ENCODE measurements at regions not wholly inside any gene's neighbourhood (a gene's known extent, or its start where the extent isn't known, plus 50 kb on each side); places are given as distances from the start of the nearest gene placed in this dataset.

DNA sequence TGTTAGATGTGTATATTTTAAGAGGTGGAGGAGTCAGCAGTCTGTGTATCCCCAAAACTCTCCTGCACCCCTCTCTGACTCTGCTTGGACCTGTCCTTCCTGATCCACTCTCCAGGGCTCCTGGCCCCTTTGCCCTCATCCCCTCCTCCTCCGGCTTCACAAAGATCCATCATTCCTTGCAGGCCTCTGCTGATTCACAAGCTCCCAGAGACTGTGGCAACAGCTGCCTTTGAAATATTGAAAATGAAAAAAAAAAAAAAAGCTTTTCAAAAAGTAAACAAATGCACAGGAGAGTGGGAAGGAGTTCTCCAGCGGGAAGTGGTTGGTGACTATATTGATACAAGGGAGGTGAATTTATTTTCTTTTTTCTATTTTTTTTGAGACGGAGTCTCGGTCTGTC lies 330.2 kb upstream of the SULF2 start:
- Histone ChIP-seq H3K4me3 (replicated peaks in 1 of 3; ENCODE audit: insufficient read depth in 1 of 3, low read depth in 2 of 3, low read length in 3 of 3) (no peak overlapping the region), H3K9ac (ENCODE audit: insufficient read depth, low read depth, low read length) (no peak overlapping the region), H3K9me3 (ENCODE audit: low read length) (no peaks in the 10 kb centered on the region), H3K4me1 (ENCODE audit: insufficient read depth, low read length) (no peaks in the 10 kb centered on the region), H3K27ac (ENCODE audit: extremely low read length, insufficient read depth, low read length) (no peak overlapping the region), H3K36me3 (replicated peaks in 1 of 2; ENCODE audit: control insufficient read depth in 1 of 2, insufficient read depth in 2 of 2, low read length in 2 of 2) (no peaks in the 10 kb centered on the region), H2AFZ (ENCODE audit: low read length) (no peak overlapping the region), H3K4me2 (ENCODE audit: low read depth, low read length) (no peak overlapping the region), H3K27me3 (ENCODE audit: control insufficient read depth in 1 of 2, insufficient read depth in 2 of 2, low read length in 2 of 2) (no peaks in the 10 kb centered on the region; a peak in 1 of 5 replicates), H3K79me2 (ENCODE audit: insufficient read depth, low read length) (no peaks in the 10 kb centered on the region), H4K20me1 (ENCODE audit: insufficient read depth, low read length) (no peaks in the 10 kb centered on the region)
- CTCF ChIA-PET (ENCODE audit: low intra/inter-chr PET ratio, low total read pairs) = no interaction called here
- DNase-seq (ENCODE audit: low spot score) (no peak), ATAC-seq (no peak), FAIRE-seq (no peak)
- intact Hi-C loops (cut with micrococcal nuclease; ENCODE audit: unreplicated experiment) = no loop called here
- in situ Hi-C loops (cut with HindIII; ENCODE audit: extremely low pct_ligation_motif_present, low pct_unique_long_range_greater_than_20kb) = no loop called here
- BruUV-seq (replicated peaks) = no TSS peak
- POLR2A ChIA-PET = no interaction called here
- TF ChIP-seq, protein P1, sequence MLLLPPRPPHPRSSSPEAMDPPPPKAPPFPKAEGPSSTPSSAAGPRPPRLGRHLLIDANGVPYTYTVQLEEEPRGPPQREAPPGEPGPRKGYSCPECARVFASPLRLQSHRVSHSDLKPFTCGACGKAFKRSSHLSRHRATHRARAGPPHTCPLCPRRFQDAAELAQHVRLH (CRISPR knock-in tag; IDR thresholded peaks at IDR 0.05; ENCODE audit: borderline replicate concordance, low read depth) = no peak
- TF ChIP-seq, protein P2, sequence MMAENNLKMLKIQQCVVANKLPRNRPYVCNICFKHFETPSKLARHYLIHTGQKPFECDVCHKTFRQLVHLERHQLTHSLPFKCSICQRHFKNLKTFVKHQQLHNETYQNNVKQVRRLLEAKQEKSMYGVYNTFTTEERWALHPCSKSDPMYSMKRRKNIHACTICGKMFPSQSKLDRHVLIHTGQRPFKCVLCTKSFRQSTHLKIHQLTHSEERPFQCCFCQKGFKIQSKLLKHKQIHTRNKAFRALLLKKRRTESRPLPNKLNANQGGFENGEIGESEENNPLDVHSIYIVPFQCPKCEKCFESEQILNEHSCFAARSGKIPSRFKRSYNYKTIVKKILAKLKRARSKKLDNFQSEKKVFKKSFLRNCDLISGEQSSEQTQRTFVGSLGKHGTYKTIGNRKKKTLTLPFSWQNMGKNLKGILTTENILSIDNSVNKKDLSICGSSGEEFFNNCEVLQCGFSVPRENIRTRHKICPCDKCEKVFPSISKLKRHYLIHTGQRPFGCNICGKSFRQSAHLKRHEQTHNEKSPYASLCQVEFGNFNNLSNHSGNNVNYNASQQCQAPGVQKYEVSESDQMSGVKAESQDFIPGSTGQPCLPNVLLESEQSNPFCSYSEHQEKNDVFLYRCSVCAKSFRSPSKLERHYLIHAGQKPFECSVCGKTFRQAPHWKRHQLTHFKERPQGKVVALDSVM (CRISPR knock-in tag; IDR thresholded peaks at IDR 0.05) = no peak
- TF ChIP-seq ZNF12 (CRISPR knock-in tag; IDR thresholded peaks at IDR 0.05) = no peak
- no peak for TF ChIP-seq CBX1 (IDR thresholded peaks at IDR 0.05; ENCODE audit: low read depth)
- TF ChIP-seq, protein P3, sequence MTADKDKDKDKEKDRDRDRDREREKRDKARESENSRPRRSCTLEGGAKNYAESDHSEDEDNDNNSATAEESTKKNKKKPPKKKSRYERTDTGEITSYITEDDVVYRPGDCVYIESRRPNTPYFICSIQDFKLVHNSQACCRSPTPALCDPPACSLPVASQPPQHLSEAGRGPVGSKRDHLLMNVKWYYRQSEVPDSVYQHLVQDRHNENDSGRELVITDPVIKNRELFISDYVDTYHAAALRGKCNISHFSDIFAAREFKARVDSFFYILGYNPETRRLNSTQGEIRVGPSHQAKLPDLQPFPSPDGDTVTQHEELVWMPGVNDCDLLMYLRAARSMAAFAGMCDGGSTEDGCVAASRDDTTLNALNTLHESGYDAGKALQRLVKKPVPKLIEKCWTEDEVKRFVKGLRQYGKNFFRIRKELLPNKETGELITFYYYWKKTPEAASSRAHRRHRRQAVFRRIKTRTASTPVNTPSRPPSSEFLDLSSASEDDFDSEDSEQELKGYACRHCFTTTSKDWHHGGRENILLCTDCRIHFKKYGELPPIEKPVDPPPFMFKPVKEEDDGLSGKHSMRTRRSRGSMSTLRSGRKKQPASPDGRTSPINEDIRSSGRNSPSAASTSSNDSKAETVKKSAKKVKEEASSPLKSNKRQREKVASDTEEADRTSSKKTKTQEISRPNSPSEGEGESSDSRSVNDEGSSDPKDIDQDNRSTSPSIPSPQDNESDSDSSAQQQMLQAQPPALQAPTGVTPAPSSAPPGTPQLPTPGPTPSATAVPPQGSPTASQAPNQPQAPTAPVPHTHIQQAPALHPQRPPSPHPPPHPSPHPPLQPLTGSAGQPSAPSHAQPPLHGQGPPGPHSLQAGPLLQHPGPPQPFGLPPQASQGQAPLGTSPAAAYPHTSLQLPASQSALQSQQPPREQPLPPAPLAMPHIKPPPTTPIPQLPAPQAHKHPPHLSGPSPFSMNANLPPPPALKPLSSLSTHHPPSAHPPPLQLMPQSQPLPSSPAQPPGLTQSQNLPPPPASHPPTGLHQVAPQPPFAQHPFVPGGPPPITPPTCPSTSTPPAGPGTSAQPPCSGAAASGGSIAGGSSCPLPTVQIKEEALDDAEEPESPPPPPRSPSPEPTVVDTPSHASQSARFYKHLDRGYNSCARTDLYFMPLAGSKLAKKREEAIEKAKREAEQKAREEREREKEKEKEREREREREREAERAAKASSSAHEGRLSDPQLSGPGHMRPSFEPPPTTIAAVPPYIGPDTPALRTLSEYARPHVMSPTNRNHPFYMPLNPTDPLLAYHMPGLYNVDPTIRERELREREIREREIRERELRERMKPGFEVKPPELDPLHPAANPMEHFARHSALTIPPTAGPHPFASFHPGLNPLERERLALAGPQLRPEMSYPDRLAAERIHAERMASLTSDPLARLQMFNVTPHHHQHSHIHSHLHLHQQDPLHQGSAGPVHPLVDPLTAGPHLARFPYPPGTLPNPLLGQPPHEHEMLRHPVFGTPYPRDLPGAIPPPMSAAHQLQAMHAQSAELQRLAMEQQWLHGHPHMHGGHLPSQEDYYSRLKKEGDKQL (CRISPR knock-in tag; IDR thresholded peaks at IDR 0.05; ENCODE audit: low read depth) = no peak
- no peak for TF ChIP-seq IRX3 (CRISPR knock-in tag; IDR thresholded peaks at IDR 0.05; ENCODE audit: borderline replicate concordance, low read depth)
- no peak for TF ChIP-seq MAZ (IDR thresholded peaks at IDR 0.05; ENCODE audit: borderline replicate concordance, low read depth, low read length)
- no peak for TF ChIP-seq MAZ (CRISPR knock-in tag; IDR thresholded peaks at IDR 0.05; ENCODE audit: low read depth)
- no peak for TF ChIP-seq RXRB (CRISPR knock-in tag; IDR thresholded peaks at IDR 0.05; ENCODE audit: borderline replicate concordance)
- no peak for TF ChIP-seq ZNF879 (CRISPR knock-in tag; IDR thresholded peaks at IDR 0.05)
- TF ChIP-seq MXI1 (IDR thresholded peaks at IDR 0.05; ENCODE audit: borderline replicate concordance, low read depth, low read length) = no peak
- TF ChIP-seq ZNF850 (CRISPR knock-in tag; conservative IDR thresholded peaks at IDR 0.05) = no peak
- TF ChIP-seq, protein P4, sequence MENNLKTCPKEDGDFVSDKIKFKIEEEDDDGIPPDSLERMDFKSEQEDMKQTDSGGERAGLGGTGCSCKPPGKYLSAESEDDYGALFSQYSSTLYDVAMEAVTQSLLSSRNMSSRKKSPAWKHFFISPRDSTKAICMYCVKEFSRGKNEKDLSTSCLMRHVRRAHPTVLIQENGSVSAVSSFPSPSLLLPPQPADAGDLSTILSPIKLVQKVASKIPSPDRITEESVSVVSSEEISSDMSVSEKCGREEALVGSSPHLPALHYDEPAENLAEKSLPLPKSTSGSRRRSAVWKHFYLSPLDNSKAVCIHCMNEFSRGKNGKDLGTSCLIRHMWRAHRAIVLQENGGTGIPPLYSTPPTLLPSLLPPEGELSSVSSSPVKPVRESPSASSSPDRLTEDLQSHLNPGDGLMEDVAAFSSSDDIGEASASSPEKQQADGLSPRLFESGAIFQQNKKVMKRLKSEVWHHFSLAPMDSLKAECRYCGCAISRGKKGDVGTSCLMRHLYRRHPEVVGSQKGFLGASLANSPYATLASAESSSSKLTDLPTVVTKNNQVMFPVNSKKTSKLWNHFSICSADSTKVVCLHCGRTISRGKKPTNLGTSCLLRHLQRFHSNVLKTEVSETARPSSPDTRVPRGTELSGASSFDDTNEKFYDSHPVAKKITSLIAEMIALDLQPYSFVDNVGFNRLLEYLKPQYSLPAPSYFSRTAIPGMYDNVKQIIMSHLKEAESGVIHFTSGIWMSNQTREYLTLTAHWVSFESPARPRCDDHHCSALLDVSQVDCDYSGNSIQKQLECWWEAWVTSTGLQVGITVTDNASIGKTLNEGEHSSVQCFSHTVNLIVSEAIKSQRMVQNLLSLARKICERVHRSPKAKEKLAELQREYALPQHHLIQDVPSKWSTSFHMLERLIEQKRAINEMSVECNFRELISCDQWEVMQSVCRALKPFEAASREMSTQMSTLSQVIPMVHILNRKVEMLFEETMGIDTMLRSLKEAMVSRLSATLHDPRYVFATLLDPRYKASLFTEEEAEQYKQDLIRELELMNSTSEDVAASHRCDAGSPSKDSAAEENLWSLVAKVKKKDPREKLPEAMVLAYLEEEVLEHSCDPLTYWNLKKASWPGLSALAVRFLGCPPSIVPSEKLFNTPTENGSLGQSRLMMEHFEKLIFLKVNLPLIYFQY (CRISPR knock-in tag; IDR thresholded peaks at IDR 0.05; ENCODE audit: borderline replicate concordance) = no peak
- WGBS (ENCODE audit: low lambda C conversion rate) = 64% methylated on average over 4 of the region's 4 CpGs
